GM19023 (cell line): ENCODE measurements at regions not wholly inside any gene's neighbourhood (a gene's known extent, or its start where the extent isn't known, plus 50 kb on each side); places are given as distances from the start of the nearest gene placed in this dataset.
A peak's percentile ranks its signal among the peaks of the same experiment; 100 is the strongest.
"Not testable (repeated sequence)": the region's sequence is repeated elsewhere in the genome, so short reads cannot be mapped to it uniquely, and the experiment has no call there.

Experiments
- ATAC-seq: cut with Tn5 transposase; IDR thresholded peaks from one replicate; pipeline ENCODE4 v1.9.1; 2021; ENCODE audit warnings: mild to moderate bottlenecking, moderate library complexity; ENCODE audit not compliant: unreplicated experiment

DNA sequence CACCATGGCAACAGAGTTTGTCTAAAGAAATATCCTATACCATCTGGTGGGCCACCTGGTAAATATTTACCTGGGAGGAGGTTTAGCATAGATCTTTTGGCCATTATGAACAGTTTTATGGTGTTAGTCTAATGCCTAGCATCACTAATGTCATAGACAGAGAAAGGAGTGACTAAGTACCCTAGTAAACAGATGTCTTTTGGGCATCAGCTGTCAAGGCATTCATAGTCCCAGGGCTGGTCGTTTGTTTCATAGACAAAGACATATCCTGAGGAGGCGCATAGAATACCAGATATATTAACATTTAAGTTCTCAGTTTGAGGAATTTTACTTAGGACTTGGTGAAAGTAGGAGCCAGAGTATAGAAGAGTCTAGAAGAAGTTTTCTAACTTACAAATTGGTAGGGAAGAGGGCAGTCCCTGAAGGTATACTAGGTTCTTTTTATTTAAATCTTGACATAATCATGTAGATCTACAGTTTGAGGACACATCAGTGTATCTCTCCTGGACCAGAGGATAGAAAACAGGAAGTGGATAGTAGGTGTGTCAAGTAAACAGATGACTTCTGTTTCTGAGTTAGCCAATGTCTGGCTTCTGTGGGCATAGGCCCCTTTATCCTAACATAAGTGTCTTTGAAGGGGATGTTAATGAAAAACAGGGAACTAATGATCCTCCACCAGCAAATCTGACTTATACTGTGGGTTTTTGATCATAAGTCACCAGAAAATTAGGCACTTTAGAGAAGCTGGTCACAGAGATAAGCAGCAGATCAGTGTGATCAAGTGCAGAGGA is 105.0 kb upstream of the PRSS3 start:
- ATAC-seq: no peak

DNA sequence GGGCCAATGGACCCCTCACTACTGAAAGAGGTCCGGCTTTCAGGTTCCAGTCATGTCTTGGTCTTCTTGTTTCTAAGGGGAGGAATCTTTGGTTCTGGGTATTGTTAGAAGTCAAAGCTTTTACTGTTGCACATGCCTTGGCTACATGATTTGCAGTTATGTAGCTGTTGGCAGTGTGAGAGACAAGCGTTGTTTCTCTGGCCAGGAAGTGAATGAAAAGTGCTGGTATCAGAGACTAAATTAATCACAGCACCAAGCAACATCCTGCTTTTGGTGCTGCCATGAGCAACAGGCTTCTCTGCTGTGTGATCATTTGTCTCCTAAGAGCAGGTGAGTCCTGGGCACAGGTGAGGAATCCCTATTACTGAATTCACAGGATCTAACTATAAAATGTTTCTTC is 100.1 kb upstream of the PRSS3 start:
- no peak for ATAC-seq

- ATAC-seq: no peak
Measured at GRCh38 chr9:33695856-33696255, 99.5 kb upstream of the PRSS3 start.

- ATAC-seq: no peak
Measured at GRCh38 chr9:33697171-33697570, 98.2 kb upstream of the PRSS3 start.

DNA sequence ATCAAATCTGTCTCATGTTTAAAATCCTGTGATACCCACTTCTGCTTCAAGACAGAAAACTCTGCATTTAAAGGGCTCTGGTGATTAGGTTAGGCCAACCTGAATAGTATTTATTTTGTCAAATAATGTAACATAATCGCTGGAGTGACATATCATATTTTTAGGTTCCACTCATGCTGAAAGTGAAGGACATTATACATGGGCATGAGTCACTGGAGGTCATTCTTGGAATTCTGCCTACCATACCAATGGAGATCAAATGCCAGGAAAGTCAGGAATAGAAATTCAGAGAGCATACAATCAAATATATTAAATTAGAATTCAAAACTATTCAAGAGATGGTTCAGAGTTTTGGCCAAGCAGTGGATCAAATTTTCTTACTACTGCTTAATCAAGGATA is 97.1 kb upstream of the PRSS3 start:
- ATAC-seq: no peak

DNA sequence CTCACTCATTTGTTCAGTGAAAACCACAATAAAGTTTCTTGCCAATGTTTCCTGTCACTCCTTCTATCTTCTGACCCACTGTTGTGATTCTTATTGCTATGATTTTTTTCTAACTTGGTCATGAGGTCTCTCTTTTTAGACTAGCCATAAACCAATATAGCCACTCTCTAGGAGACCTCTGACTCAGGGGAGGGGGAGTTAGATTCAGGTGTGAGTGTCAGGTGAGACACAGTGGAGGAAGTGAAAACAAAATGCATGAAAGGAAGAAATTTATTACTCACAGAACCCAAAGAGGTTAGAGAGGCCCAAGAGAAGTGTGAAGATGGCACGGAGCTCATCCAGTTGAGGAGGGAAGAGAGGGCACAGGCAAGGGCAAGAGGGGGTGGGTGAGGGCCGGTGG is 94.4 kb upstream of the PRSS3 start:
- ATAC-seq: not testable (repeated sequence)

- no peak for ATAC-seq
Measured at GRCh38 chr9:33703430-33704102, 91.8 kb upstream of the PRSS3 start.

GRCh38 chr9:33705440-33705839 is 89.9 kb upstream of the PRSS3 start:
- not testable (repeated sequence) for ATAC-seq

GRCh38 chr9:33708441-33708840 is 86.9 kb upstream of the PRSS3 start:
- no peak for ATAC-seq

DNA sequence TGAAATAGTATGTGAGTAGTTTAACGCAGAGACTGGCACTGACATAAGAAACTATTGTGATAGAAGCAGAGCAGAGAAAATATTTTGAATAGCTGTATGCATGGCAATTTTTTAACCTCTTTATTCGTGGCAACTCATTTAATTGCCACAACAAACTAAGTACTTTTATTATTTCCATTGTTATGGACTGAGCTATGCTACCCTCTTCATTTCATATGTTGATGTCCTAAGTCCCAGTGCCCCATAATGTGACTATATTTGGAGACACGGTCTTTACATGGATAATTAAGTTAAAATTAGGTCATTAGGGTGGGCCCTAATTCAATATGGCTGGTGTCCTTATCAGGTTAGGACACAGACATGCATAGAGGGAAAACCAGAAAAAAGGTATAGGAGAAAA is 86.1 kb upstream of the PRSS3 start:
- no peak for ATAC-seq

- not testable (repeated sequence) for ATAC-seq
Measured at GRCh38 chr9:33711418-33711817, 83.9 kb upstream of the PRSS3 start.

DNA sequence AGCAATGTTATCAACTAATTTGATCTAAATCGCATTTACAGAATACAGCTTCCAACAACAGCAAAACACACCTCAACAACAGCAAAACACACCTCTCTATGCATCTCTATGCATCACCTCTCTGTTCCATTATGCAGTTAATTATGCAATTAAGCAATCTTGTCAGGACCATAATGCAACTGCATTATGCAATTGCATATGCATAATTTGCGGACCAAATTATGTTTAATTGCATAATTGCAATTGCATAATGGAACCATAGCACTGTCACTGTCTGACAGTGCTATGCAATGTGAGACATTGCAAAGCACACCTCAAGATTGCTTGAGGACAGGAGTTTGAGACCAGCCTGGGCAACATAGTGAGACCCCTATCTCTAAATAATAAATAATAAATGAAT is 80.4 kb upstream of the PRSS3 start:
- ATAC-seq: no peak

- ATAC-seq: no peak
Measured at GRCh38 chr9:33718987-33719386, 76.4 kb upstream of the PRSS3 start.

- no peak for ATAC-seq
Measured at GRCh38 chr9:33719581-33720374, 75.6 kb upstream of the PRSS3 start.

DNA sequence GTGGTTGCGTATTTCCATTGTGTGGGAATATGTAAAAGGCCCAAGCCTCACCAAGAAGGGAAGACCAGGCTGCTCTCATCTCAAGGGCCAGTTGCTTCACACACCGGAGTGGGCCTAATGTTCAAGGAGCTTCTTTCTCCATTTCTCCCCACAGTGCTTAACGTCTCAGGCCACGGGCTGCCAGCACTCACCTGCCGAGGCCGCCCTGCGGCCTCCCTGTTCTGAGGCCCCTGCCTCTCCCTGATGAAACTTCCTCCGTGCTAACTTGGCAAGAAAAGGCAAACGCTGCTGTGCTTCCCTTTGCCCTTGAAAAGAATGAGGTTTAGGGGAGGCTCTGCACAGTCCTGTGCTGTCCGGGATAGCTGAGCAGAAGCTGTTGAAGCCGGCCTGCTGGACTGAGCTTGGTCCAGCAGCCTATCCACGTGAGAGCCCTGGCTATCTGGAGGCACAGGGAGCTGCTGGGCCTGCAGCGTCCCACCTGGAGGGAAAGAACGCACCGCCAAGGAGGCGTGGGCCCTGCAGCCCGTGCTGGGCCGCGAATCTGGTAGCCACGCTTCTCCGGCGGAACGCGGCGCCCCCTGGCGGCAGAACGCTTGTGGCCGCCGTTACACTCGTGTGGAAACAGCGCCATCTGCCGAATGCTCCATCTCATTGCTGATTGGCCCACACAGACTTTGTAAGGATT is 73.5 kb upstream of the PRSS3 start:
- ATAC-seq: peak; percentile 66

DNA sequence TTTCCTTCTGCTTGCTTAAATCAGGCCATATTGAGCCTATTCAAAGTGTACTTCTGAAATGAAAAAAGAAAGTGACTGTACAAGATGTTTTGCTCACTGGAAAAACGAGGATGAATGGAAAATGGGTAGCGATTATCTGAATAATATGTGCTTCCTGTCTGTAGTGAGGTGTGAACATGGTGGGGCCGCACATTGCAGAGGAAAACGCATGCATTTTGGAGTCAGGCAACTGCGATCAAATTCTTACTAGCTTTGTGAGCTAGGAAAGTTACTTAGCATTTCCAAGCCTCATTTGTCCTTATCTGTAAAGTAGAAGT is 73.0 kb upstream of the PRSS3 start:
- ATAC-seq: no peak

DNA sequence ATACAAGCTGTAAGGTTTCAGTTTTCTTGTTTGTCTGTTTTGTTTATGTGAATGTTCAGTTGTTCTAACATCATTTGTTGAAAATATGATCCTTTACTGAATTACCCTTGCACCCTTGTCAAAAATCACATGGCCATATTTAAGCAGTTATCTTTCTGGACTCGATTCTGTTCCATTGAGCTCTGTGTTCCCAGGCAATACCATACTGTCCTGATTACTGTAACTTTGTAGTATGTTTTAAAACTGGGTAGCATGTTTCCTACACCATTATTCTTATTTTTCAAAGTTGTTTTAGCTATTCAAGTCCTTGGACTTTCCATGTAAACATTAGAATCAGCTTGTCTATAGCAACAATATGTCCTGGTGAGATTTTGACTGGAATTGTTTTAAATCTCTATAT is 66.7 kb upstream of the PRSS3 start:
- no peak for ATAC-seq

GRCh38 chr9:33731142-33731541 is 64.2 kb upstream of the PRSS3 start:
- ATAC-seq: no peak

GRCh38 chr9:33731625-33732024 is 63.7 kb upstream of the PRSS3 start:
- no peak for ATAC-seq

DNA sequence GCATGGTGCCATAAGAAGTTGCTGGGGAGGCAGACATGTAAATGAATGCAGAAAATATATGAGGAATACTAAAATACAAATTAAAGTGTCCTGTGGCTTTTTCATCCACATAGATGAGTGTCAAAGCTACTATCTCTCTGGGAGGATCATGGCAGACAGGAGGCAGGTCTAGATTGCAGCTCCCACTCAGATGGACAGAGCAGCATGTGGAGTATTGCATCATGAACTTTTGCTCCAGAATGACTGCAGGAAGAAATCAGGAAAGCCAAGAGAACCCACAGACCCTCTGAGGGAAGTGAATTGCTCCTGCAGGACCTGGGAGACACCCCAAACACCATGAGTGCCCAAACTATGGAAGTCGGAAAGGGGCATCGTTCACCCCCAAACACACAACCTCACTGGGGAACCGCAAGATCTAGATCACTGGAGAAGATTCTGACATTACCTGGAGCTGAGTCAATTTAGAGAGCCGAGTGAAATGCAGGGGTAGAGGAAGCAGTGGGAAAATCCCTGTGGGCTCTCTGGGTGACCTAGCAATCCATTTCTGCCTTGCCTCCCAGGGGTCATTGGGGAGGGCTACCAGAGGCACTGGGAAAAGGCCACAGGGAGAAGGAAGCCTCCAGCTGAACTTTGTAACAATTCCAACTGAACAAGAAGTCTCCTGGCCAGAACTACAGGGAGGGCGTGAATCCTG is 61.0 kb upstream of the PRSS3 start:
- not testable (repeated sequence) for ATAC-seq
